NCI-H460 (cell line): ENCODE measurements at regions not wholly inside any gene's neighbourhood (a gene's known extent, or its start where the extent isn't known, plus 50 kb on each side); places are given as distances from the start of the nearest gene placed in this dataset.
"Not testable (repeated sequence)": the region's sequence is repeated elsewhere in the genome, so short reads cannot be mapped to it uniquely, and the experiment has no call there.

Source experiments
- DNase-seq: peaks from one replicate; pipeline ENCODE4 v3.0.0-alpha.2; 2016; ENCODE audit warnings: low read depth; ENCODE audit errors: extremely low read depth

DNA sequence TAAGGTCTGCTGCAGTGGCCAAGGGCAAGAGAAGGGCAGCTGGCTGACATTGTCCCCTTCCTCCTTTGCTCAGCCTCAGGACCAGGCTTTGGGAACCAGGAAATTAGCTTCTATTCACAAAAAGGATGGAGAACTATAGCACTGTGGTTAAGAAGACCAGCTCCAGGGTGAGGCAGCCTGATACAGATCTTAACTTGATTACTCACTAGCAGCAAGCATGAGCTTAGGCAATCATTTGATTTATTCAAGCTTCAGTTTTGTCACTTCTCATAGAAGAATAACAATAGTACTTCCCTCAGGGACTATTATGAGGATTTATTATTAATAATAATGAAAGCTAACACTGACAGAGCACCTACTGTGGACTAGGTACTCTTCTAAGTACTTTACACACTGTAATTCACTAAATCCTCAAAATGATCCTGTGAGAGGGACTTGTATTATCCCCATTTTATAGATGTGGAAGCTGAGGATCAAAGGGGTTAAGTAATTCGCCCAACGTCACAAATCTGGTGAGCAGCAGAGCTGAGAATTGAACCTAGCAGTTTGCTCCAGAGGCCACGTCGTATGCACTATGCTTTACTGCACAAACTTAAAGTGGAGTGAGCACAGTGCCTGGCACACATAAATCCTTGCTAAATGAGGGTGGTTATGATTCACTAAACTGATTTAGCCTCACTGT, 130.4 kb upstream of the PAK3 start:
- DNase-seq: no peak

DNA sequence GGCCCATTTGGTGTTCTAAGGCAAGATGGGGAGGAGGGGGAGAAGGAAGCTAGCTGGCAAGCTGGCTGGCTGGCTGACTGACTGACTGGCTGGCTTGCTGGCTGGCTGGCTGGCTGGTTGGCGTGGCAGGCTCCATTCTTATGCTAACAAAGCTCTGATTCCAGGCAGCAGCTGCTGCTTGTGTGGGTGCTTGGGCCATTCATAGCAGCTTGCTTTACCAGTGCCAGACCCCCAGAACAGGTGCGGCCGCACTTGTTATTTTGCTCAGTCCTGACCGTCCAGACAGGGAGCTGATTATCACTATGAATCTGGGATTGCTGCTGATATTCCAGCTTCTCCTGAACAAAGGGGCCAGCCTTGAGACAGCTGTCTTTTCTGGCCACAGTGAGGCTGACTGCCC, 131.2 kb upstream of the PAK3 start:
- DNase-seq: no peak

GRCh38 chrX:110962451-110962850, 133.5 kb upstream of the PAK3 start:
- DNase-seq: no peak

GRCh38 chrX:110955706-110956105, 140.3 kb upstream of the PAK3 start:
- no peak for DNase-seq

DNA sequence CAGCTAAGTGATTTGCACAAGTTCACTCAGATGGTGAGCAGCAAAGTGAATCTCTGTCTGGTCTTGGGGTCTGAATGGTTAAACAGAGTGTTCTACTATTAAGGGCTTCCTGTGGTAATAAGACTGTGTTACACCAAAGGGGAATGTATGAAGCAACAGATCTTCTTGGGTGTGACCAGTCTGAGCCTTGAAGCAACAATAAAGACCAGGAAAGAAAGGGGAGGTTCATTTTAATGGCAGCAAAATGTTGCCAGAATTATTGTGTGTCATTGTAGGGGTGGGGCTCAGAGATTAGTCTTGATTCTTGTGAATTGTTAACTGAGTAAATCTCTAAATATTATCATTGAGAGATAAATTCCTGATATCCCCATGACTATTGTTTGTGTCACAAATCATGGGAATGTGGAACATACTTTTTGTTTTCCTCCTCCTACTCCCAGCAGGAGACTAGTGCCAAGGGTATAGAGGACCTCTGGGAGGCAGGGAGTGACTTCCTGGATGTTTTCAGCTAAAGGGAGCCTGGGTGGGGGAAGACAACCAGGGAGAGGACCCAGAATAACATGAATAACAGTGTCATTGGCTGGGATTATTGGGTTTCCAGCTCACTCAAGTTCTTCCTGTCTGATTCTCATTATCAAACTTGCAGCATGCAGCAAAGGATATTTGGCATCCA, 141.4 kb upstream of the PAK3 start:
- DNase-seq: no peak

DNA sequence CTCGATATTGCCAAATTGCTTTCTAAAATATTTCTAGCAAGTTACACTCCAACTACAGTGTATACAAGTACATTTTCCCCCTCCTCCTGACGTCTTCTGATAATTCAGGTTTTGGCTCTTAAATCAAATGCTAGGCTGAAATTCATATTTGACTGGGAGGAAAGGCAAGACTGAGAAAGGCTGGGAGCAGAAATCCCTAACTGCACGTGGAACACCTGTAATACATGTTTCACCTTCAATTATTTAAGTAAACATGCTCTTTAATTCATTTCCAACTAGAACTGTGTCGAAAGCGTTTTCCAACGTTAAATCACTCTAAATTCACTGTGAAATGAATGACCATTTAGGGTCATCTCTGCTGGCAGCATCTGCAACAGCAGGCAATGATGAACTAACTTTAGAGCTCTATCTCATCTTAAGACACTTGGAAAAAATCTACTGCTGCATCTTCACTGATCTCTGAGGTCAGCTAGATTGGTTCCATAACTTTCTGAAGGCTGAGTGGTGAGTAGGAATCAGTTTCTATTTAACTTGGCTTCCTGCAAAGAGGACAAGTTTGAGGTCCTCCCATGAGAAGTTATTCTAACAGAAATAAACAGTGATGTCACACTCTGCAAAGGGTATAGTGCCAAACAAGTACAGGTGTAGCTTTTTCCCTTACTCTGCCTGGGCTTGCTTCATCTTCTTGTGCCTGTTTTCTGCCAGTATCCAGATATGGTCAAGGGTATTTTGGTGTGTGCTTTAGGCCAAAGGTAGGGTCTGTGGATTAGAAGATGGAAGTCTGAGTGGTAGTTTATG, 144.3 kb upstream of the PAK3 start:
- DNase-seq: no peak

GRCh38 chrX:110944751-110945675, 149.4 kb upstream of the CHRDL1 start:
- DNase-seq: no peak

GRCh38 chrX:110944311-110944750, 148.7 kb upstream of the CHRDL1 start:
- no peak for DNase-seq

- DNase-seq: no peak
These were observed 146.3 kb upstream of the CHRDL1 start for GRCh38 chrX:110941906-110942305.

DNA sequence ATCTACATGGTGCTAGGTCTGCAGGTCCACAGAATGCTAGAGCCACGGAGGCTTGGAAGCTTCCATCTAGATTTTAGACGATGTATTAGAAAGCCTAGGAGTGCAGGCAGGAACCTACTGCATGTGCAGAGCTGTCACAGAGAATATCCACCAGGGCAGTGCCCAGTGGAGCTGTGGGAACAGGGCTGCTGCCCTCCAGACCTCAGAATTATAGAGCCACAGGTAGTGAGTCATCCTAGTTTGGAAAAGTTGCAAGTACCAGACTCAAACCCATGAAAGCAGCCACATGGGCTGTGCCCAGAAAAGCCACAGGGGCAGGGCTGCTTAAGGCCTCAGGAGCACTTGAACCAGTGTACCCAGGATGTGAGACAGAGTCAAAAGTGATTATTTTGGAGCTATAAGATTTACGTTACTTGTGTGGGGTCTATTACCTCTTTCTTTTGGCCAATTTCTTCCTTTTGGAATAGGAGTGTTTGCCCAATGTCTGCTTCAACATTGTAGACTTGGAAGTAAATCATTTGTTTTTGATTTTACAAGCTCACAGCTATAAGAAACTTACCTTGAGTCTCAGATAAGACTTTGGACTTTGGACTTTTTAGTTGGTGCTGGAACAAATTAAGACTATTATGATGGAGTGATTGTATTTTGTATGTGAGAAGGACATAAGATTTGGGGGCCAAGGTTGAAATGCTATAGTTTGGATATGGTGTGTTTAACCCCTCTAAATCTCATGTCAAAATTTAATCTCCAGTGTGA, 143.5 kb upstream of the CHRDL1 start:
- no peak for DNase-seq

- DNase-seq: no peak
These were observed 129.3 kb upstream of the CHRDL1 start for GRCh38 chrX:110924871-110925270.

DNA sequence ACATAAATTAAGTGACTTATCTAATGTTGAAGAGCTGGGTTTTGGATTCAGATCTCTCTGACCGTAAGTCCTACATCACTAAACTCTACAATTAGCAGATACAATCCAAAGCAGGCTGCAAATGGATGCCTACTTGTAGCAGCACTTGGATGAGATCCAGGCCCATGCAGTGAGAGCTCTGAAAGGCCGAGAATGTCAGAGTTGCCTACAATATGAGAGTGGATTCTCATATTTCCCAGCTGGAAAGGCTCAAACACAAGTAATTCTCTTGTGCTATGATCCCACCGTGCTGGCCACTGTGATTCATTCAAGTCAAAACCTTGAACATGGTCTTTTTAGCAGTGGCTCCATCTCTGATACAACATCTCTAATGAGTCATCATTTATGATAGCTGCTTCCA, 125.4 kb upstream of the CHRDL1 start:
- no peak for DNase-seq

GRCh38 chrX:110915570-110915969, 120.0 kb upstream of the CHRDL1 start:
- no peak for DNase-seq

DNA sequence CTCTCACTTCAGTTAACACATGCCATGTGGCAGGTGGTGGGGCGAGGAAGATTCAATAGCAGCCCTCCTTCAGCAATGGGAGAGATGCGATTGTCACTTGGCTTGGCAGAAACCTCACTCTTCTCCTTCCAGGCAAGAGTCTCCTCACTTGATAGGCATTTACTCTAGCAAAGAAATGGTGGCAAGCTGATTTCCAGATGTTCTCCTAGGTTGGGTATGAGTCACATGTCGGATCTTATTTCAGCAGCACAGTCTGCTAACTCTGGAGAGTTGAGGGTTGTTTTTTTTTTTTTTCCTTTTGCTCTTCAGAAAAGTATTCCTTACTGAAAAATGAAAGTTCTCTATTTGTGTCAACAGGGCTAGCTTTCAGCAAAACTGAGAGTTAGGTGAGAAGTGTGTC, 119.5 kb upstream of the CHRDL1 start:
- no peak for DNase-seq

GRCh38 chrX:110914281-110914680, 118.7 kb upstream of the CHRDL1 start:
- no peak for DNase-seq

DNA sequence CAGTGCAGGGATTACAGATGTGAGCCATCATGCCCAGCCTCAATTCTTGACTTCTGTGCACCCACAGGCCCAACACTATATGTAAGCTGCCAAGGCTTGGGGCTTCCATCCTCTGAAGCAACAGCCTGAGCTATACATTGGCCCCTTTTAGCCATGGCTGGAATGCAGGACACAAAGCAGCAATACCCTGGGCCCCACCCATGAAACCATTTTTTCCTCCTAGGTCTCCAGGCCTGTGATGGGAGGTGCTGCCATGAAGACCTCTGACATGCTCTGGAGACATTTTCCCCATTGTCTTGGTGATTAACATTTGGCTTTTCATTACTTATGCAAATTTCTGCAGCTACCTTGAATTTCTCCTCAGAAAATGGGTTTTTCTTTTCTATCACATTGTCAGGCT, 109.1 kb upstream of the CHRDL1 start:
- DNase-seq: not testable (repeated sequence)

DNA sequence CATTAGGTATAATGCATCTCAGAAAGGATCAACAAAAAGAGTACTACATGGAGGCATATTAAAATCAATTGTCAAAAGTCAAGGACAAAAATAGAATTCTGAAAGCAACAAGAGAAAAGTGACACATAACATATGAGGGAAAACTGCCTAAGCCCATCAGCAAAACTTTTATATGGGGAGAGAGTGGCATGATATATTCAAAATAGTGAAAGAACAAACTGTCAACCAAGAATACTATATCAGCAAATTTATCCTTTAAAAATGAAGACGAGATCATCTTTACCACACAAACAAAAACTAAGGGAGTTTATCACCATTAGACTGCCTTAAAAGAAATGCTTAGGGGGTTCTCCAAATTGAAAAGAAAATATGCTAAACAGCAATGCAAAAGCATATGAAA, 86.4 kb upstream of the CHRDL1 start:
- no peak for DNase-seq

DNA sequence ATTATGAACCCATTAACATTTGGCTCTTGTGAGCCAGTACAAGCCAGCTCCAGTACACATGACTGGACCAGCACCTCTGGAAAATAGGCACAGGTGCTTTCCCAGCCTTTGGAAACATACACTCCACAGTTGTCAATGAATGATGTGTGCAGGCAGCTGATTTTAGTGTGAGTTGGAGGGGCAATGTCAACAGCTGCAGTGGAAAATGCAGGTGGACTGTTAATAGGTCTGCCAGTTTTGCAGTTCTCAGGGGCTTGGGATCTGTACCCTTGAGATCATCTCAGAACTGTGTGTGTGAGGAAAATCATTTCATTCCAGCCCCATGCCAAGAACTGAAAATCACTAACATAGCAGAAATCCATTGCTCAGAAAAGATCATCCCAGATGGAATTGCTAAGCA, 81.7 kb upstream of the CHRDL1 start:
- DNase-seq: no peak

DNA sequence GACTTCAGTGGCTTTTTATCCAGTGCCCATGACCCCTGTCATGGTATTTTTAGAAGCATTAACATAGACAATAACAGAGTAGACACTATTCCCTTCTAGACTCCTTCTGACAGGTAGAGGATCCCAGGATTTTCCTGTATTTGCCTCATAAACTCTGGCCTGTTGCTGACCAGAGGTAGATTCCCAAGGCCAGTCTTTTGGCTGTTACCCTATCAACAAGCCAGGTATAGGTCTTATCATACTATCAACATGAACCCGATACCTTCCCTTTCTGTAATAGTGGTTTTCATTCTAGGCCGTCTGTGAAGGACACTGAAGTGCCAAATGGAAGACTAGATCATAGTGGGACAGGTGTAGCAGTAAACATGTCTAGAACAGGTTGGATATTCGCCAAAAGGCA, 76.2 kb upstream of the CHRDL1 start:
- no peak for DNase-seq

DNA sequence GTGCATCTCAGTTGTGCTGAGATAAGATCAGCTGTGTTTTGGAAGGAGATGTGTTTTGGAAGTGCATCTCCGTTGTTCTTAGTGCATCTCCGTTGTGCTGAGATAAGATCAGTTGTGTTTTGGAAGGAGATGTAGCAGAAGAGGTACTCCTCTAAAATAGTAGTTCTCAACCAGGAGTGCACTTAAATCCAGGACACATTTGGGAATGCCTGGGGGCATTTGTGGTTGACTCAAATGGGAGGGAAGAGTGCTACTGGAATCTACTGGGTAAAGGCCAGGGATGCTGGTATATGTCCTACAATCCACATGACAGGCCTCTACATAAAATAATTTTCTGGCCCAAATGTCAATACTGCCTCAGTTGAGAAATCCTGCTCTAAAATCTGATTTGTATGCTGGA, 70.8 kb upstream of the CHRDL1 start:
- DNase-seq: no peak
